ENCODE measurements at regions not wholly inside any gene's neighbourhood (a gene's known extent, or its start where the extent isn't known, plus 50 kb on each side); places are given as distances from the start of the nearest gene placed in this dataset.

DNA sequence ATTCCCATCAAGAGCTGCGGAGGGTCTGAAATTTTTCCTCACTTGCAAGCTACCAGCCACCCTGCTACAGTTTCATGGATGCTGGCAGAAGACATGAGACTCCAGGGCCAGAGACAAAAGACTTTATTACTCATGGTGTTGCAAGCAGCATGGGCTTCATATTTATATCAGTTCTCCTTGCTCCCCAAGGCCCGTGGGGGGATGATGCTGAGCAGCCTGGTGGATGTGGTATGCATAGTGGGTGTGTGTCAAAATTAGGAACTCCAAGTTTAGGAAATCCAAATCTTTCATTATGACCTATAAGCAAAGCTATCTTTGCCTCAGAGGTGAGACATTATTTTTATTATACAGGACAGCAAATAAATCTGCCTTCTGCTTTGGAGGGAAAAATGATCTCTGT is 105.7 kb upstream of the ALDH1B1 start:
- intact Hi-C loops (cut with DNase I): loop anchor here (5.0 kb wide), 1 partner anchor 54 kb away; no protein-coding TSS in a partner anchor
- Histone ChIP-seq H3K4me1 (peaks cover 8% of the 10 kb centered on the region), H3K9me3 (no peaks in the 10 kb centered on the region), H3K27me3 (no peaks in the 10 kb centered on the region), H3K36me3 (replicated peaks in 1 of 2; ENCODE audit: insufficient read depth in 1 of 2, low read depth in 2 of 2) (no peaks in the 10 kb centered on the region), H3K4me3 (no peak overlapping the region), H3K27ac (no peak overlapping the region)
- 87 to 95% methylated on average over 2 of the region's 2 CpGs for WGBS, 2 donors
- ATAC-seq (no peak), DNase-seq (no peak)
- TF ChIP-seq, protein P1, sequence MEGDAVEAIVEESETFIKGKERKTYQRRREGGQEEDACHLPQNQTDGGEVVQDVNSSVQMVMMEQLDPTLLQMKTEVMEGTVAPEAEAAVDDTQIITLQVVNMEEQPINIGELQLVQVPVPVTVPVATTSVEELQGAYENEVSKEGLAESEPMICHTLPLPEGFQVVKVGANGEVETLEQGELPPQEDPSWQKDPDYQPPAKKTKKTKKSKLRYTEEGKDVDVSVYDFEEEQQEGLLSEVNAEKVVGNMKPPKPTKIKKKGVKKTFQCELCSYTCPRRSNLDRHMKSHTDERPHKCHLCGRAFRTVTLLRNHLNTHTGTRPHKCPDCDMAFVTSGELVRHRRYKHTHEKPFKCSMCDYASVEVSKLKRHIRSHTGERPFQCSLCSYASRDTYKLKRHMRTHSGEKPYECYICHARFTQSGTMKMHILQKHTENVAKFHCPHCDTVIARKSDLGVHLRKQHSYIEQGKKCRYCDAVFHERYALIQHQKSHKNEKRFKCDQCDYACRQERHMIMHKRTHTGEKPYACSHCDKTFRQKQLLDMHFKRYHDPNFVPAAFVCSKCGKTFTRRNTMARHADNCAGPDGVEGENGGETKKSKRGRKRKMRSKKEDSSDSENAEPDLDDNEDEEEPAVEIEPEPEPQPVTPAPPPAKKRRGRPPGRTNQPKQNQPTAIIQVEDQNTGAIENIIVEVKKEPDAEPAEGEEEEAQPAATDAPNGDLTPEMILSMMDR (IDR thresholded peaks at IDR 0.05): no peak
- TF ChIP-seq POLR2A (IDR thresholded peaks at IDR 0.05): no peak

DNA sequence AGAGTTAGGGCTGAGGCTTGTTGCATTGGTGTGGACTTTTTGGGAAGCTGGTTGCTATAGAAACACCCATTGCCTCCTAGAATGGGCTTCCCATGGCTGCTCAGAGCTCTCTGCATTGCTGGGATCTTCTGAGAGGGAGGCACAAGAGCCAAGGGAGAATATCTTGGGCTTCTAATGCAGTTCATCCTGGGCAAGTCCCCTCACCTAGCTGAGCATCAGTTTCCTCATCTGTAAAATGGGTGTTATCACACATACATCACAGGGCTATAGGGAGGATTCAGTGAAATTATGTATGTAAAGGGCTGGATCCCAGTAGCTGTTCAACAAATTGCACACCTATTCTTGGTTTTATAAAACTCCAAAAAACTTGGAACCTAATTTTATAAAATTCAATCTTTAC is 106.1 kb upstream of the ALDH1B1 start:
- Histone ChIP-seq H3K27me3 (no peaks in the 10 kb centered on the region), H3K9me3 (no peaks in the 10 kb centered on the region), H3K36me3 (replicated peaks in 1 of 2; ENCODE audit: insufficient read depth in 1 of 2, low read depth in 2 of 2) (no peaks in the 10 kb centered on the region), H3K4me1 (peaks cover 10% of the 10 kb centered on the region), H3K27ac (no peak overlapping the region), H3K4me3 (no peak overlapping the region)
- DNase-seq (no peak), ATAC-seq (no peak)
- intact Hi-C loops (cut with DNase I): loop anchor here (5.0 kb wide), 1 partner anchor 54 kb away; no protein-coding TSS in a partner anchor
- TF ChIP-seq, protein P1 (IDR thresholded peaks at IDR 0.05): no peak
- TF ChIP-seq POLR2A (IDR thresholded peaks at IDR 0.05): no peak

DNA sequence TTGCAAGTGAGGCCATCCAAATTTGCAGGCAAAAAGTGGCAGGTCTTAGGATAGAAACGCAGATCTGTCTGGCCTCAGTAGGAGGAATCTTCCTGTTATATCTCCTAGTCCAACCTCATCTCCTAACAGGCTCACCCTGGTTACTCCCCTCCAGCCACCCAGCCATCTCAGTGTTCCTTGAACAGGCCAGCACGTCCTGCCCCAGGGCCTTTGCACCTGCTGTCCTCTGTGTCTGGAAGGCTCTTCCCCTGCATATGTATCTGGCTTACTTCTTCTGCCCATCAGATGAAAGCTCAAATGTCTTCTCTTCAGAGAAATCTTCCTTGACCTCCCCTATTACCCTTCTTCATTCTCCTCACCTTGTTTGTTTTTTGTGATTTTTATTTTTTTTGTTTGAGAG is 107.3 kb upstream of the ALDH1B1 start:
- intact Hi-C loops (cut with DNase I): loop anchor here (5.0 kb wide), 1 partner anchor 53 kb away; no protein-coding TSS in a partner anchor
- DNase-seq (no peak), ATAC-seq (no peak)
- Histone ChIP-seq H3K36me3 (replicated peaks in 1 of 2; ENCODE audit: insufficient read depth in 1 of 2, low read depth in 2 of 2) (no peaks in the 10 kb centered on the region), H3K27me3 (no peaks in the 10 kb centered on the region), H3K4me3 (no peak overlapping the region), H3K9me3 (no peaks in the 10 kb centered on the region), H3K4me1 (peaks cover 10% of the 10 kb centered on the region), H3K27ac (no peak overlapping the region)
- 44 to 57% methylated on average over 2 of the region's 2 CpGs for WGBS, 2 donors
- no peak for TF ChIP-seq POLR2A (IDR thresholded peaks at IDR 0.05)
- TF ChIP-seq, protein P1 (IDR thresholded peaks at IDR 0.05): no peak

DNA sequence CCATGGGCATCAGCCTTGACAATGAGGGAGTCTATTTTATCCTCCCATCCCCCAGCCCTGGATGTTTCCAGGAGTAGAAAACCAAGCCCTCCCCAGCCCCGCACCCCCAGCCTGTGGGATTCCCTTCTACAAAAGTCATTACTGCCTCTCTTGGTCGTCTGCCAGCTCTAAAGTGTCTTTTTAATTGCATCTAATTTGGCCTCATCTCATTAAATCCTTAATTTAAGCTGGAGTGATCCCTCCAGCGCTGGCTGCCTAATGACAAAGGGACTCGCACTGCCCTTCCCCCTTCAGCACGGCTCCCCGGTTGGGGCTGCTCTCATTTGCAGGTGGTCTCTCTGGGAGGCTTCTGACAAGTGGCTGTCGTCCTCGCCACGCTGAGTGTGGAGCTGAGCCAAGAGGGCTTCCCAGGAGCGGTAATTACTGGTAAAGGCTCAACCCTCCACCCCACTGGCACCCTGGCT is 107.9 kb upstream of the ALDH1B1 start:
- 72 to 94% methylated on average over 10 of the region's 10 CpGs for WGBS, 2 donors
- H3K4me1 ChIP-seq: peaks cover 10% of the 10 kb centered on the region
- DNase-seq (no peak), ATAC-seq (no peak)
- TF ChIP-seq POLR2A (IDR thresholded peaks at IDR 0.05): no peak
- TF ChIP-seq, protein P1 (IDR thresholded peaks at IDR 0.05): no peak
- no peak overlapping the region for H3K4me3 ChIP-seq
- H3K36me3 ChIP-seq (replicated peaks in 1 of 2; ENCODE audit: insufficient read depth in 1 of 2, low read depth in 2 of 2): no peaks in the 10 kb centered on the region
- H3K9me3 ChIP-seq: no peaks in the 10 kb centered on the region
- intact Hi-C loops (cut with DNase I): loop anchor here (5.0 kb wide), 1 partner anchor 52 kb away; no protein-coding TSS in a partner anchor
- H3K27me3 ChIP-seq: no peaks in the 10 kb centered on the region
- H3K27ac ChIP-seq: no peak overlapping the region

DNA sequence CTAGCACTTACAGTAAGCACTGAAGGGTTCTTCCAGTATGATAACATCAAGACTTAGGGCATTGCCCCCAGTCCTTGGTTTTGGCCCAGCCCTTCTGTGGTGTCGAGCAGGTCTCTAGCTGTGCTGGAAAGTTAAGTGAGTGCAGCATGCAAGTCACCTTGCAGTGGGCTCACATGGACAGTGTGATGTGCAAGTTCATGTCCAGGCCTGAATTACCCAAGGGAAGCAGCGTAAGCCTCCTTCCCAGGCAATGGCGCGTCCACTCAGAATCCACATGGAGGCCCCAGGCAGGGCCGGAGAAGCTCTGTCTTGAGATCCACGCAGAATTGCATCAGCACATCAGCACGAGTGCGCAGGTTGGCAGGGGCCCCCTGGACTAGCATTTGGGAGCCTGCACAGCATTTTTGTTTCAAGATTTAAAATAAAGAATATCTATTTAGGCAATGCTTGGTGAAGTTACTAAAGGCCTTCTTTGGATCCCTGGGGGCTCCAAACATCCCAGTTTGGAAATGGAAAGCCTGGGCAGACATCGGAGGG is 108.4 kb upstream of the ALDH1B1 start:
- Histone ChIP-seq H3K36me3 (replicated peaks in 1 of 2; ENCODE audit: insufficient read depth in 1 of 2, low read depth in 2 of 2) (no peaks in the 10 kb centered on the region), H3K4me1 (peaks cover 10% of the 10 kb centered on the region), H3K4me3 (no peak overlapping the region), H3K27ac (no peak overlapping the region), H3K9me3 (no peaks in the 10 kb centered on the region), H3K27me3 (no peaks in the 10 kb centered on the region)
- TF ChIP-seq POLR2A (IDR thresholded peaks at IDR 0.05): no peak
- TF ChIP-seq, protein P1 (IDR thresholded peaks at IDR 0.05): no peak
- ATAC-seq (no peak), DNase-seq (no peak)
- WGBS, 2 donors: 82 to 89% methylated on average over 9 of the region's 9 CpGs
- intact Hi-C loops (cut with DNase I): no loop called here

Measured in body of pancreas (tissue), 4 donors.